Neural crest cell (in vitro differentiated cells): ENCODE measurements at regions not wholly inside any gene's neighbourhood (a gene's known extent, or its start where the extent isn't known, plus 50 kb on each side); places are given as distances from the start of the nearest gene placed in this dataset.
A peak's percentile ranks its signal among the peaks of the same experiment; 100 is the strongest.

Source experiments
- DNase-seq: peaks from one replicate; pipeline ENCODE4 v3.0.0; 2021; ENCODE audit warnings: low read depth, mixed read lengths, low spot score
- H3K27ac Mint-ChIP-seq: one replicate; pipeline ENCODE4 v1.8.0; 2021; ENCODE audit warnings: mild to moderate bottlenecking, mixed read lengths; ENCODE audit not compliant: unreplicated experiment
- H3K27me3 Mint-ChIP-seq: 2 replicates; pipeline ENCODE4 v1.8.0; 2021; ENCODE audit warnings: low read depth, mild to moderate bottlenecking, mixed read lengths
- H3K36me3 Mint-ChIP-seq: 2 replicates; pipeline ENCODE4 v1.8.0; 2021; ENCODE audit warnings: low read depth, mild to moderate bottlenecking, mixed read lengths
- H3K4me1 Mint-ChIP-seq: 2 replicates; pipeline ENCODE4 v1.8.0; 2021; ENCODE audit warnings: mixed read lengths
- H3K4me3 Mint-ChIP-seq: one replicate; pipeline ENCODE4 v1.8.0; 2021; ENCODE audit warnings: mild to moderate bottlenecking, mixed read lengths
- H3K9me3 Mint-ChIP-seq: 2 replicates; pipeline ENCODE4 v1.8.0; 2021; ENCODE audit warnings: mixed read lengths
- TF ChIP-seq, protein P1 (sequence below): fragments of 200-600 bp; sonication (generic); conservative IDR thresholded peaks from 2 replicates; pipeline ENCODE4 v1.5.0; 2021; ENCODE audit warnings: antibody characterized with exemption, mild to moderate bottlenecking

- Mint-ChIP-seq H3K27me3 (no peaks in the 10 kb centered on the region), H3K4me1 (peaks cover 32% of the 10 kb centered on the region), H3K27ac (no peak overlapping the region), H3K9me3 (no peaks in the 10 kb centered on the region), H3K36me3 (no peaks in the 10 kb centered on the region), H3K4me3 (no peak overlapping the region)
- TF ChIP-seq, protein P1, sequence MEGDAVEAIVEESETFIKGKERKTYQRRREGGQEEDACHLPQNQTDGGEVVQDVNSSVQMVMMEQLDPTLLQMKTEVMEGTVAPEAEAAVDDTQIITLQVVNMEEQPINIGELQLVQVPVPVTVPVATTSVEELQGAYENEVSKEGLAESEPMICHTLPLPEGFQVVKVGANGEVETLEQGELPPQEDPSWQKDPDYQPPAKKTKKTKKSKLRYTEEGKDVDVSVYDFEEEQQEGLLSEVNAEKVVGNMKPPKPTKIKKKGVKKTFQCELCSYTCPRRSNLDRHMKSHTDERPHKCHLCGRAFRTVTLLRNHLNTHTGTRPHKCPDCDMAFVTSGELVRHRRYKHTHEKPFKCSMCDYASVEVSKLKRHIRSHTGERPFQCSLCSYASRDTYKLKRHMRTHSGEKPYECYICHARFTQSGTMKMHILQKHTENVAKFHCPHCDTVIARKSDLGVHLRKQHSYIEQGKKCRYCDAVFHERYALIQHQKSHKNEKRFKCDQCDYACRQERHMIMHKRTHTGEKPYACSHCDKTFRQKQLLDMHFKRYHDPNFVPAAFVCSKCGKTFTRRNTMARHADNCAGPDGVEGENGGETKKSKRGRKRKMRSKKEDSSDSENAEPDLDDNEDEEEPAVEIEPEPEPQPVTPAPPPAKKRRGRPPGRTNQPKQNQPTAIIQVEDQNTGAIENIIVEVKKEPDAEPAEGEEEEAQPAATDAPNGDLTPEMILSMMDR = no peak
- DNase-seq = no peak
Measured at GRCh38 chr2:8154936-8155335, 526.9 kb upstream of the ID2 start.

GRCh38 chr2:8157621-8158430 is 524.0 kb upstream of the ID2 start:
- TF ChIP-seq, protein P1 = no peak
- H3K4me3 Mint-ChIP-seq = peak overlapping the region; percentile 29
- no peaks in the 10 kb centered on the region for H3K27me3 Mint-ChIP-seq
- no peaks in the 10 kb centered on the region for H3K36me3 Mint-ChIP-seq
- peak overlapping the region; percentile 65 for H3K27ac Mint-ChIP-seq
- H3K9me3 Mint-ChIP-seq = no peaks in the 10 kb centered on the region
- peaks cover 44% of the 10 kb centered on the region for H3K4me1 Mint-ChIP-seq
- DNase-seq = no peak

GRCh38 chr2:8158711-8159110 is 523.1 kb upstream of the ID2 start:
- Mint-ChIP-seq H3K4me1 (peaks cover 46% of the 10 kb centered on the region), H3K9me3 (no peaks in the 10 kb centered on the region), H3K4me3 (no peak overlapping the region), H3K36me3 (no peaks in the 10 kb centered on the region), H3K27ac (no peak overlapping the region), H3K27me3 (no peaks in the 10 kb centered on the region)
- TF ChIP-seq, protein P1 = no peak
- DNase-seq = no peak

DNA sequence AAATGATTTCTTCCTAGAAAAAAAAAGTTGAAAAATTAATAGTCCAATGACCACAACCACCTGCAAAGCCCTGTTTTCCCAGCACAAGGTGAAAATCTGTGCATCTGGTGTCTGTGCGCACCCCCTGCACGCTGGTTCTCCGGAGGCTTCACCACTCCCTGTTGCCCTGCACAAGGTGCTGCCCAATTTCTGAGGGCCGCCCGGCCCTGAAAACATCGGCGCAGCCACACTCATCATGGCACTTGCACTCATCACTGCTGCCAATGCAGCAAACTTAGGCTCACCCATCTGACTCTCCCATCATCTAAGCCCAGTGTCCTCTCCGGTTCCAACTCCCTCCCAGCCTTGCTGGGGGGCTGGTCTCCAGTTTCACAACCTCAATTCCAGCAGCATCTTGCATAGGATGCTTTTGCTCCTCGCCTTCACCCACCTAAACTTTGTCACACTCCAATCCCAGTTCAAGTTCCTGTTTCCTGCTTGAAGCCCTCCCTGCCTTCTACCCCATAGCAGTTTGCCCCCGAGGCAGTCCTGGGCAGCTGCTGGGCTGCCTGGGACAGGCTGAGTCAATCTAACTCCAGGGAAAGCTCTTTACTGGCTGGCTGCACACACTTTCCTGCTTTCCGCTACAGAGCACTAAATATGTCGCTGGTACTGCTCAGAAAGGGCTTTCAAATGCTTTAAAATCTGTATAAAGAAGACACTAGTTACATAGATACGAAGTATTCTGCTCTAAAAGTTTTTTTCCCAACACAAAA is 522.5 kb upstream of the ID2 start:
- Mint-ChIP-seq H3K9me3 (no peaks in the 10 kb centered on the region), H3K4me1 (peaks cover 48% of the 10 kb centered on the region), H3K27me3 (no peaks in the 10 kb centered on the region), H3K36me3 (no peaks in the 10 kb centered on the region), H3K27ac (no peak overlapping the region), H3K4me3 (no peak overlapping the region)
- TF ChIP-seq, protein P1 = no peak
- DNase-seq = no peak

GRCh38 chr2:8159966-8160603 is 521.8 kb upstream of the ID2 start:
- peak overlapping the region; percentile 30 for H3K27ac Mint-ChIP-seq
- peaks cover 48% of the 10 kb centered on the region for H3K4me1 Mint-ChIP-seq
- H3K36me3 Mint-ChIP-seq = no peaks in the 10 kb centered on the region
- TF ChIP-seq, protein P1 = no peak
- H3K9me3 Mint-ChIP-seq = no peaks in the 10 kb centered on the region
- no peak for DNase-seq
- H3K4me3 Mint-ChIP-seq = no peak overlapping the region
- H3K27me3 Mint-ChIP-seq = no peaks in the 10 kb centered on the region
